H1 (cell line): ENCODE measurements at regions not wholly inside any gene's neighbourhood (a gene's known extent, or its start where the extent isn't known, plus 50 kb on each side); places are given as distances from the start of the nearest gene placed in this dataset.

Experiments used
- BCL11A ChIP-seq, 2 experiments: IDR thresholded peaks; one replicate each; pipeline ENCODE4 v1.6.1; 2011; ENCODE audit warnings: low read depth in 2 of 2, low read length in 2 of 2, mild to moderate bottlenecking in 2 of 2
- BRCA1 ChIP-seq: IDR thresholded peaks from 2 replicates; pipeline ENCODE4 v1.6.1; 2012; ENCODE audit warnings: low read depth, low read length, improper control_type of control experiment
- CREB1 ChIP-seq: IDR thresholded peaks from 2 replicates; pipeline ENCODE4 v1.6.1; 2012; ENCODE audit warnings: inconsistent platforms
- JUN ChIP-seq: IDR thresholded peaks from 2 replicates; pipeline ENCODE4 v1.6.1; 2011; ENCODE audit warnings: low read depth, mild to moderate bottlenecking, improper control_type of control experiment, low read length
- POLR2A ChIP-seq, 2 experiments: IDR thresholded peaks; 1 replicate in 1 of 2; 2 replicates in 1 of 2; pipeline ENCODE4 v1.6.1; 2011; ENCODE audit warnings: low read depth in 2 of 2, low read length in 2 of 2, mild to moderate bottlenecking in 2 of 2; ENCODE audit errors: control extremely low read depth in 1 of 2
- POLR2AphosphoS5 ChIP-seq: IDR thresholded peaks from 2 replicates; pipeline ENCODE4 v1.6.1; 2011; ENCODE audit warnings: low read depth, low read length
- RBBP5 ChIP-seq: IDR thresholded peaks from 2 replicates; pipeline ENCODE4 v1.7.1; 2012; ENCODE audit warnings: low read depth, mild to moderate bottlenecking, inconsistent platforms, low read length, moderate library complexity, borderline replicate concordance
- YY1 ChIP-seq: IDR thresholded peaks from 2 replicates; pipeline ENCODE4 v1.6.1; 2011; ENCODE audit warnings: low read depth, mild to moderate bottlenecking, low read length
- TF ChIP-seq, protein P1 (sequence below), 3 experiments: IDR thresholded peaks; 1 replicate in 2 of 3; 2 replicates in 1 of 3; pipeline versions ENCODE4 v1.5.1 to v1.6.1; 2011; ENCODE audit warnings: low read length in 3 of 3, mild to moderate bottlenecking in 3 of 3, inconsistent platforms in 2 of 3, low read depth in 1 of 3, moderate library complexity in 1 of 3; ENCODE audit not compliant: insufficient read depth in 1 of 3; ENCODE audit errors: control extremely low read depth in 1 of 3

- TF ChIP-seq, protein P1, sequence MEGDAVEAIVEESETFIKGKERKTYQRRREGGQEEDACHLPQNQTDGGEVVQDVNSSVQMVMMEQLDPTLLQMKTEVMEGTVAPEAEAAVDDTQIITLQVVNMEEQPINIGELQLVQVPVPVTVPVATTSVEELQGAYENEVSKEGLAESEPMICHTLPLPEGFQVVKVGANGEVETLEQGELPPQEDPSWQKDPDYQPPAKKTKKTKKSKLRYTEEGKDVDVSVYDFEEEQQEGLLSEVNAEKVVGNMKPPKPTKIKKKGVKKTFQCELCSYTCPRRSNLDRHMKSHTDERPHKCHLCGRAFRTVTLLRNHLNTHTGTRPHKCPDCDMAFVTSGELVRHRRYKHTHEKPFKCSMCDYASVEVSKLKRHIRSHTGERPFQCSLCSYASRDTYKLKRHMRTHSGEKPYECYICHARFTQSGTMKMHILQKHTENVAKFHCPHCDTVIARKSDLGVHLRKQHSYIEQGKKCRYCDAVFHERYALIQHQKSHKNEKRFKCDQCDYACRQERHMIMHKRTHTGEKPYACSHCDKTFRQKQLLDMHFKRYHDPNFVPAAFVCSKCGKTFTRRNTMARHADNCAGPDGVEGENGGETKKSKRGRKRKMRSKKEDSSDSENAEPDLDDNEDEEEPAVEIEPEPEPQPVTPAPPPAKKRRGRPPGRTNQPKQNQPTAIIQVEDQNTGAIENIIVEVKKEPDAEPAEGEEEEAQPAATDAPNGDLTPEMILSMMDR (IDR thresholded peaks at IDR 0.05; ENCODE audit: control extremely low read depth in 1 of 3, insufficient read depth in 1 of 3, low read depth in 1 of 3, low read length in 3 of 3), result no peak
- TF ChIP-seq POLR2A (IDR thresholded peaks at IDR 0.05; ENCODE audit: control extremely low read depth in 1 of 2, low read depth in 2 of 2, low read length in 2 of 2) (no peak), BRCA1 (no peak), BCL11A (IDR thresholded peaks at IDR 0.05; ENCODE audit: low read depth in 2 of 2, low read length in 2 of 2) (no peak), YY1 (no peak), RBBP5 (no peak), POLR2AphosphoS5 (no peak), JUN (no peak), CREB1 (no peak)
Measured at GRCh38 chr1:106754957-106755356, 301.5 kb upstream of the PRMT6 start.
